NCI-H2107 (cell line): ENCODE measurements at regions not wholly inside any gene's neighbourhood (a gene's known extent, or its start where the extent isn't known, plus 50 kb on each side); places are given as distances from the start of the nearest gene placed in this dataset.

ENCODE experiments used
- DNase-seq: peaks from one replicate; lab custom pipeline; 2025; lab: John Stamatoyannopoulos, UW

DNA sequence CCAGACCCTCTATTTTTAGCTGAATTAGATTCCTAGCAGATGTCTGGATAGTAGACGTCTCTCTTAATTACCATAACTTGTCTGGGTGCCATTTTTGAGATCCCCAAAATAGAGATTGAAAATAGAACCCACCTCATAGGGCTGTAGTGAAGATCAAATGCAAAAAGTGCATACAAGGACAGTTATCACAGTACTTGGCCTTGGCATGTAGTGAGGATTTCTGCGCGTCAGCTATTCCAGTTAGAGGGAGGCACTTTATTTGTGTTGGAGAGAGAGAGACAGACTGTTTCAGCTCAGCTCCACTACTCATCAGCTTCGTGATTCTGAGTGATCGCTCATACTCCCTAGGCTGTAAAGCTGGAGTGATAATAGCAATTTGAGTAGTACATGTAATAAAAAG lies 59.6 kb upstream of the CDH13 start:
- no peak for DNase-seq

- no peak for DNase-seq
Observed at GRCh38 chr16:82563401-82563800, 63.4 kb upstream of the CDH13 start.

DNA sequence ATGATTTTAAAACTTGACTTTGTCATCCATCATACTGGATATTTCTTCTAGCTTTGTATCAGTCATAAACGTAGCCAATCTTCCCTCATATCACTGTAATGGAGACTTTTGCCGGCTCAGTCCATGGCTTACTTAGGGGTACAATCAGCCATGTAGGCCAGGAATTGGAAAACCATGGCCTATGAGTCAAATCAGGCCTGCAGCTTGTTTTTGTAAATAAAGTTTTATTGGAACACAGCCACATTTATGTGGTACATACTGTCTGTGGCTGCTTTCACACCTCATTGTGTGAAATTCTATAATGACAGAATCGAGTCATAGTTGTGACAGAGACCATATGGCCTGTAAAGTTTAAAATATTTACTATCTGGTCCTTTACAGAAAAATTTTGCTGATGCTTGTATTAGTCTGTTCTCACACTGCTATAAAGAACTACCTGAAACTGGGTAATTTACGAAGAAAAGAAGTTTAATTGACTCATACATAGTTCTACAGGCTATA lies 64.5 kb upstream of the CDH13 start:
- no peak for DNase-seq

DNA sequence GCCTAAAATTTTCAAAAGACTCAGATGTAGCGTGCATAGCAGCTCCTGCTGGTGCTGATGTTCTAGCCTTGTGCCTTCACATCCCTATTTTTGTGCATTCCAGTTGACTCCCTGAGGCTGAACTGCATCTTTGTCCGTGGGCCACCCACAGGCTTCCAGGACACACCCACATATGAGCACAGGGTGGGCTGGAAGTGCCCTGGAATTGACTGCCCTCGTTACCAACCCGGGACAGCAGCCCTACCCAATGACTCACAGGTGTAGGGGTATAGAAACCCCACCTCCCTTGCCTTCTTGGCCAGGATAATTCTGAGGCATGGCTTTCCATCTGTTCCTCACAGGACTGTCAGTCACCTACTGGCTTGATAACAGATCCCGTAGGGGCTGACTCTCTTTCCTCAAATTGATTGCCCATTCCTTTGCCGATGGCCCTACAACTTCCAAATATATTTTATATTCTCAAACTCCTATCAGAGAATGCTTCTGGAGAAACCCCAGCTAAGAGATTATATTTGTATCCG lies 65.9 kb upstream of the CDH13 start:
- no peak for DNase-seq

DNA sequence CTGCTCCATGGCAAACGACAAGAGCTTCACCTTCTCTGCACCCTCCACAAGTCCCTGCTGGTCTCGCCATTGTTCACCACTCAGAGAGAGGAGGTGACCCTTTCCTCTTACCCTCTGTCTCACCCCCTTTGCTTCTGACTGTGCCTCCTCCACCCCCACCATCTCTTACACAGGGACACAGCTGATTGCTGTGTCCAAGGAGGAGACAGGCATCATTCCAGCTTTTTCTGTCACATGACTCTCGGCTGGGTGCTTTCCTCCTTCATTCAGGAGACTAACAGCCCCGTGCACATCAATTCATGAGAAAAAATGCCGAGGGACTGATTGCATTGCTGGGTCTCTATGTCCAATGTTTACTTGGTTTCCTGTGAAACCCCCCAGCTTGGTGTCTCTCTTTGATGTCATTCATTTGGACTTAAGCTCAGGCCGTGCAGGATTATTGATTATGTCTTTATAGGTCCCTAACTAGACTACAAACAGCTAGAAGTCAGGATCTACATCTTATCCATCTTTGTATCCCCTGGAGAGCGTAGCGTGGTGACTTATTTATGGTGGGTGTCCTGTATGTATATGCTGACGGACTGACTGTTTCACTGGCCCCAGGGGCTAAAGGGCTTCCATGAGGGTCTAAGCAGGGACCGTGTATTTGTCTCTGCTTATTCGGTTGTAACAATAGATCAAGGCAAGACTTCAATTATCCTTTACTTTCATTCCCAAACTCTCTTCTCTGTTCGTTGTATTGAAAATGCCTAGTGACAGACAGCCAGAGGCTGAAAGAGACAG lies 82.2 kb upstream of the CDH13 start:
- DNase-seq, result no peak

DNA sequence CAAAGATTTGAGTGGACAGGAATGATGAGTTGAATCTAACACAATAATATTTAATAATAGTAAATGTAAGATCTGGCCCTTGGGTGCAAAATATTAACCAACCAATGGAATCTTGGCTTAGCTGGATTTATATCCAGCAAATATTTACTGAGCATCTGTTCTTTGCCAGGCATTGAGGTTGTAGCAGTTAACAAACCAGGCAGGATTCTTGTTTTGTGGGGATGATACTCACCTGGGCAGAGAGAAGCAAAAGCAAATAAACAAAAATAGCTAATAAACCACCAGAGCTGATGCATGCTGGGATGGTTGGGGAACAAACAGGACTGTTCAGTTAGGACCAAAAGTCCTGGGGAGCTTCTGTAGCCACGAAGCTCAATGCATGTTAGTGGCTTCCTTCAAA lies 84.1 kb upstream of the CDH13 start:
- no peak for DNase-seq

GRCh38 chr16:82541103-82541502 lies 85.7 kb upstream of the CDH13 start:
- DNase-seq, result no peak

- DNase-seq, result no peak
Observed at GRCh38 chr16:82535764-82536163, 91.0 kb upstream of the CDH13 start.

GRCh38 chr16:82535262-82535661 lies 91.5 kb upstream of the CDH13 start:
- DNase-seq, result no peak

- DNase-seq, result no peak
Observed at GRCh38 chr16:82533189-82533588, 93.6 kb upstream of the CDH13 start.

GRCh38 chr16:82530883-82531282 lies 95.9 kb upstream of the CDH13 start:
- no peak for DNase-seq

- DNase-seq, result no peak
Observed at GRCh38 chr16:82527101-82527500, 99.7 kb upstream of the CDH13 start.

GRCh38 chr16:82524976-82525375 lies 101.8 kb upstream of the CDH13 start:
- DNase-seq, result no peak

DNA sequence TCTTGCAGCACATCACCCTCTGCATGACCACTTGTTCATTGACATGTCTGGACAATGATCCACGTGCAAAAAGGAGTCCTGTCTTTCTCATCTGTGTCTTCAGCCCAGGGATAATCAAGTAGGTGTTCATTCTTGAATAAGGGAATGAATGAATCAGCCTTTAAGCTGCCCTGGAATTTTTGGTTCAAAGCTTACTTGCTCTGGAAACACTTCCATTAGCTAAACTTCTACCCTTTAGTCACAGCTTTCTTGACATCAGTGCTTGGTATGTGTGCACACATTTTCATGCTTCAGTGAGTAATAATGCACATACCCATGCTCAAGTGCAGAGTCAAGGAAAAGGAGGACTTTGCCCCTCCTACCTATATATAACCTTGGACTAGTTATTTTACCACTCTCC lies 103.0 kb upstream of the CDH13 start:
- no peak for DNase-seq

- no peak for DNase-seq
Observed at GRCh38 chr16:82522026-82522425, 104.7 kb upstream of the CDH13 start.

GRCh38 chr16:82518811-82519210 lies 108.0 kb upstream of the CDH13 start:
- DNase-seq, result no peak

DNA sequence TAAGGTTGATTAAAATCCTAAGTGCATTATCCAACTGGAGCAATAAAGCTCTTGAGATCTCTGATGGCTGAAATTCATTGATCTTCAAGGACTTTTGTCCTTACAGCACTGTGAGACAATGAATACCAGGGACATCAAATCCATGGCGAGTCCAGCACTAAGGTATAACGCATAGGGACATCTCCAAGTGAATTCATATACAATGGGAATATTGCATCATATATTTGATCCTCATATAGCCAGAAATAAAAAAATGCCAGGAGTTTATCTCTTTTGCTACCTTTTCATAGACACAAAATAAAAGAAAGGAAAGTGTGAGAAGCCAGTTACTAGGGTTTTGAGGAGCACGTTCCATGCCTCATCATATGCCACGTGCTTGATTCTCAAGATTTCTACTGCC lies 112.5 kb upstream of the CDH13 start:
- DNase-seq, result no peak

- no peak for DNase-seq
Observed at GRCh38 chr16:82510789-82511305, 115.9 kb upstream of the CDH13 start.

GRCh38 chr16:82509691-82510430 lies 116.9 kb upstream of the CDH13 start:
- no peak for DNase-seq

- DNase-seq, result peak; percentile 9
Observed at GRCh38 chr16:82506692-82507670, 119.8 kb upstream of the CDH13 start.

- DNase-seq, result no peak
Observed at GRCh38 chr16:82504836-82505235, 121.9 kb upstream of the CDH13 start.

DNA sequence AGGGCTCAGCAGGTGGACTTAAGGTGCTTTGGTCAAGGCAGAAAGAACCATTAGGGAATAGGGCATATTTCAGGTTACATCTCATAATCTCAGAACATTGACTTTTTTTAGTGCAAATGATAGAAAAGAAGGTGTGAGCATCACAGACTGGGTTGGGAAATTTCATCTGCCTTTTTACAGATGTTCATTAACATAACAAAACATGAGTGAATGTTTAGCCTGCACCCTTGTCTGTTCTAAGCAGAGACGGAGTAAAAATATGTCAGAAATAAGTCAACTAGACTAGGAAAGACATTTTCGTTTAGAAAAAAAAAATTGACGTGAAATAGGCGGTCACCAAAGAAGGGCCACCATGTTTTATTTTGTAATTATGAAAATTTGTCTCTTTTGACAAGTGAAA lies 127.5 kb upstream of the CDH13 start:
- no peak for DNase-seq
